Breast epithelium (tissue), 4 donors: ENCODE measurements at regions not wholly inside any gene's neighbourhood (a gene's known extent, or its start where the extent isn't known, plus 50 kb on each side); places are given as distances from the start of the nearest gene placed in this dataset.

Experiments used
- DNase-seq, 2 donors: peaks; one replicate each; pipeline ENCODE4 v3.0.0-alpha.2; 2019; ENCODE audit warnings: low spot score in 2 of 2
- H3K27ac ChIP-seq, 2 donors: fragments of 200-600 bp; sonication (generic) in 1 of 2; one replicate each; pipeline ENCODE4 v1.5.1; 2016 to 2019; ENCODE audit warnings: mild to moderate bottlenecking in 1 of 2
- H3K27me3 ChIP-seq, 2 donors: fragments of 200-600 bp; sonication (generic) in 1 of 2; one replicate each; pipeline versions ENCODE4 v1.5.1 to v1.6.0; 2017 to 2019; ENCODE audit warnings: control low read depth in 1 of 2, mild to moderate bottlenecking in 1 of 2
- H3K36me3 ChIP-seq: fragments of 200-600 bp; one replicate; pipeline ENCODE4 v1.5.1; 2019
- H3K4me1 ChIP-seq, 2 donors: fragments of 200-600 bp; sonication (generic); one replicate each; pipeline ENCODE4 v1.5.1; 2016 to 2019; ENCODE audit warnings: control low read depth in 1 of 2
- H3K4me3 ChIP-seq, 3 donors: fragments of 200-600 bp; sonication (generic); 1 replicate in 2 of 3; 2 replicates in 1 of 3; pipeline ENCODE4 v1.5.1; 2016 to 2019; ENCODE audit warnings: mild to moderate bottlenecking in 3 of 3, moderate library complexity in 2 of 3
- H3K9me3 ChIP-seq, 2 donors: fragments of 200-600 bp; sonication (generic) in 1 of 2; one replicate each; pipeline ENCODE4 v1.5.1; 2016 to 2019; ENCODE audit warnings: control low read depth in 1 of 2
- POLR2A ChIP-seq: fragments of 450-650 bp; IDR thresholded peaks from one replicate; pipeline ENCODE4 v1.6.1; 2016; ENCODE audit warnings: antibody characterized with exemption, mild to moderate bottlenecking, moderate library complexity
- POLR2AphosphoS5 ChIP-seq, 3 donors: sonication (generic); formaldehyde crosslinking; IDR thresholded peaks; one replicate each; pipeline ENCODE4 v1.6.1; 2017; ENCODE audit warnings: antibody characterized with exemption in 3 of 3
- intact Hi-C: fragments of 100-400 bp; cut with DNase I; formaldehyde crosslinking; loops from one replicate; pipeline ENCODE4 v1.15.1; 2023; ENCODE audit warnings: low total_unique reads
- TF ChIP-seq, protein P1 (sequence below), 3 donors: fragments of 450-650 bp; IDR thresholded peaks; one replicate each; pipeline ENCODE4 v1.5.1; 2016 to 2017; ENCODE audit warnings: antibody characterized with exemption in 3 of 3, mild to moderate bottlenecking in 3 of 3, moderate library complexity in 3 of 3

GRCh38 chr1:94322696-94323095 is 85.3 kb upstream of the ARHGAP29 start:
- Histone ChIP-seq H3K36me3 (no peaks in the 10 kb centered on the region), H3K9me3 (no peaks in the 10 kb centered on the region), H3K27ac (peak overlapping the region in 1 of 2 donors; percentile 30), H3K27me3 (no peaks in the 10 kb centered on the region), H3K4me1 (peaks cover 0 to 5% of the 10 kb centered on the region in 2 donors), H3K4me3 (no peak overlapping the region)
- TF ChIP-seq, protein P1, sequence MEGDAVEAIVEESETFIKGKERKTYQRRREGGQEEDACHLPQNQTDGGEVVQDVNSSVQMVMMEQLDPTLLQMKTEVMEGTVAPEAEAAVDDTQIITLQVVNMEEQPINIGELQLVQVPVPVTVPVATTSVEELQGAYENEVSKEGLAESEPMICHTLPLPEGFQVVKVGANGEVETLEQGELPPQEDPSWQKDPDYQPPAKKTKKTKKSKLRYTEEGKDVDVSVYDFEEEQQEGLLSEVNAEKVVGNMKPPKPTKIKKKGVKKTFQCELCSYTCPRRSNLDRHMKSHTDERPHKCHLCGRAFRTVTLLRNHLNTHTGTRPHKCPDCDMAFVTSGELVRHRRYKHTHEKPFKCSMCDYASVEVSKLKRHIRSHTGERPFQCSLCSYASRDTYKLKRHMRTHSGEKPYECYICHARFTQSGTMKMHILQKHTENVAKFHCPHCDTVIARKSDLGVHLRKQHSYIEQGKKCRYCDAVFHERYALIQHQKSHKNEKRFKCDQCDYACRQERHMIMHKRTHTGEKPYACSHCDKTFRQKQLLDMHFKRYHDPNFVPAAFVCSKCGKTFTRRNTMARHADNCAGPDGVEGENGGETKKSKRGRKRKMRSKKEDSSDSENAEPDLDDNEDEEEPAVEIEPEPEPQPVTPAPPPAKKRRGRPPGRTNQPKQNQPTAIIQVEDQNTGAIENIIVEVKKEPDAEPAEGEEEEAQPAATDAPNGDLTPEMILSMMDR (IDR thresholded peaks at IDR 0.05): no peak
- no peak for TF ChIP-seq POLR2A
- no peak for TF ChIP-seq POLR2AphosphoS5 (IDR thresholded peaks at IDR 0.05)
- DNase-seq: no peak
- intact Hi-C loops: loop anchor here (10.0 kb wide), 1 partner anchor 68 kb away; no protein-coding TSS in a partner anchor

- no peak for TF ChIP-seq POLR2AphosphoS5 (IDR thresholded peaks at IDR 0.05)
- TF ChIP-seq, protein P1 (IDR thresholded peaks at IDR 0.05): no peak
- TF ChIP-seq POLR2A: no peak
- H3K4me1 ChIP-seq: peaks cover 0 to 5% of the 10 kb centered on the region in 2 donors
These were observed 84.3 kb upstream of the ARHGAP29 start for GRCh38 chr1:94321662-94322061.

GRCh38 chr1:94319319-94320102 is 82.1 kb upstream of the ARHGAP29 start:
- DNase-seq: no peak
- H3K4me3 ChIP-seq: no peak overlapping the region
- H3K36me3 ChIP-seq: no peaks in the 10 kb centered on the region
- peaks cover 0 to 5% of the 10 kb centered on the region in 2 donors for H3K4me1 ChIP-seq
- no peak overlapping the region for H3K27ac ChIP-seq
- TF ChIP-seq POLR2AphosphoS5 (IDR thresholded peaks at IDR 0.05) (no peak), POLR2A (no peak)
- H3K27me3 ChIP-seq: no peaks in the 10 kb centered on the region
- intact Hi-C loops: loop anchor here (10.0 kb wide), 1 partner anchor 65 kb away; no protein-coding TSS in a partner anchor
- no peaks in the 10 kb centered on the region for H3K9me3 ChIP-seq

More at GRCh38 chr1:94321662-94322061, 84.3 kb upstream of the ARHGAP29 start:
- no peak for DNase-seq
- no peak overlapping the region for H3K4me3 ChIP-seq
- intact Hi-C loops: loop anchor here (10.0 kb wide), 1 partner anchor 67 kb away; no protein-coding TSS in a partner anchor
- H3K36me3 ChIP-seq: no peaks in the 10 kb centered on the region
- no peaks in the 10 kb centered on the region for H3K27me3 ChIP-seq
- H3K27ac ChIP-seq: no peak overlapping the region
- H3K9me3 ChIP-seq: no peaks in the 10 kb centered on the region

GRCh38 chr1:94318505-94319030 is 81.2 kb upstream of the ARHGAP29 start:
- Histone ChIP-seq H3K27ac (no peak overlapping the region), H3K4me3 (no peak overlapping the region), H3K9me3 (no peaks in the 10 kb centered on the region), H3K4me1 (no peaks in the 10 kb centered on the region), H3K36me3 (no peaks in the 10 kb centered on the region), H3K27me3 (no peaks in the 10 kb centered on the region)
- intact Hi-C loops: no loop called here
- no peak for DNase-seq
- no peak for TF ChIP-seq POLR2AphosphoS5 (IDR thresholded peaks at IDR 0.05)
- TF ChIP-seq, protein P1 (IDR thresholded peaks at IDR 0.05): no peak
- no peak for TF ChIP-seq POLR2A

DNA sequence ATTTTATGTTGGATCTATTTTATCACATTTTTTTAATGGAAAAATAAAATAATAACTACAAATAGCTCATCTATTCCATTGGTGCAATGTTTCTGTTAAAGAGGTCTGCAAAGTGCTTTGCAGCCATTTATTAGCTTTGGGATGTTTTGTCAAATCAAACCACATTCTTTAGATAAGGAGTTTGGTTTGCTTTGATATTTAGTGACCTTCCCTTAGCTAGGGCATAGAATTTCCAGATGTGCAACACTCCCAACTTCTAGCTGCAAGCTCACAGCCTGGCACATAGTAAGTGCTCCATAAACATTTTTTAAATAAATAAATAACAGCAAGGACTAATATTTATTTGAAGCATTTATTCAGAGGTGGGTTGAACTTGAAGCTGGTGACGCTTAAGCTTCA is 80.4 kb upstream of the ARHGAP29 start:
- intact Hi-C loops: no loop called here
- Histone ChIP-seq H3K9me3 (no peaks in the 10 kb centered on the region), H3K4me3 (no peak overlapping the region), H3K4me1 (no peaks in the 10 kb centered on the region), H3K36me3 (no peaks in the 10 kb centered on the region), H3K27ac (no peak overlapping the region), H3K27me3 (no peaks in the 10 kb centered on the region)
- DNase-seq: no peak
- TF ChIP-seq, protein P1 (IDR thresholded peaks at IDR 0.05): no peak
- TF ChIP-seq POLR2AphosphoS5 (IDR thresholded peaks at IDR 0.05): no peak
- TF ChIP-seq POLR2A: no peak
